SK-N-SH (cell line): ENCODE measurements at regions not wholly inside any gene's neighbourhood (a gene's known extent, or its start where the extent isn't known, plus 50 kb on each side); places are given as distances from the start of the nearest gene placed in this dataset.
A peak's percentile ranks its signal among the peaks of the same experiment; 100 is the strongest.

Source experiments
- CHD2 ChIP-seq: fragments of 150-350 bp; IDR thresholded peaks from 2 replicates; pipeline ENCODE4 v1.6.1; 2018; ENCODE audit warnings: low read length; ENCODE audit not compliant: partially characterized antibody
- CTCF ChIP-seq: fragments of 200-600 bp; sonication (generic); IDR thresholded peaks from 2 replicates; pipeline ENCODE4 v1.6.1; 2017; ENCODE audit warnings: antibody characterized with exemption, mild to moderate bottlenecking, moderate library complexity
- ELF1 ChIP-seq: IDR thresholded peaks from 2 replicates; pipeline ENCODE4 v1.4.0; 2012
- FOSL2 ChIP-seq: IDR thresholded peaks from 2 replicates; pipeline ENCODE4 v1.4.0; 2012; ENCODE audit warnings: low read depth, mild to moderate bottlenecking, moderate library complexity, borderline replicate concordance
- GABPA ChIP-seq: IDR thresholded peaks from 2 replicates; pipeline ENCODE4 v1.4.0; 2012; ENCODE audit warnings: low read depth, mild to moderate bottlenecking
- JUND ChIP-seq: IDR thresholded peaks from 2 replicates; pipeline ENCODE4 v1.4.0; 2012
- MEF2A ChIP-seq: IDR thresholded peaks from 2 replicates; pipeline ENCODE4 v1.4.0; 2012; ENCODE audit warnings: low read depth, borderline replicate concordance
- NRF1 ChIP-seq: IDR thresholded peaks from 2 replicates; pipeline ENCODE4 v1.6.1; 2012; ENCODE audit warnings: low read depth, mild to moderate bottlenecking, low read length
- POLR2AphosphoS5 ChIP-seq: IDR thresholded peaks from 2 replicates; pipeline ENCODE4 v1.6.1; 2012; ENCODE audit warnings: low read depth, low read length
- RAD21 ChIP-seq: IDR thresholded peaks from 2 replicates; pipeline ENCODE4 v1.6.1; 2012; ENCODE audit warnings: mild to moderate bottlenecking, low read length
- SMC3 ChIP-seq: IDR thresholded peaks from 2 replicates; pipeline ENCODE4 v1.6.1; 2012; ENCODE audit warnings: low read depth, low read length, improper control_type of control experiment
- TCF12 ChIP-seq: IDR thresholded peaks from 2 replicates; pipeline ENCODE4 v1.4.0; 2012
- TEAD4 ChIP-seq: IDR thresholded peaks from 2 replicates; pipeline ENCODE4 v1.4.0; 2012; ENCODE audit warnings: mild to moderate bottlenecking, borderline replicate concordance; ENCODE audit not compliant: insufficient read depth
- USF2 ChIP-seq: fragments of 150-350 bp; IDR thresholded peaks from 2 replicates; pipeline ENCODE4 v1.6.1; 2017; ENCODE audit warnings: antibody characterized with exemption, low read length, low read depth, borderline replicate concordance
- YY1 ChIP-seq: IDR thresholded peaks from 2 replicates; pipeline ENCODE4 v1.4.0; 2012; ENCODE audit warnings: low read depth, mild to moderate bottlenecking
- TF ChIP-seq, protein P1 (sequence below): IDR thresholded peaks from 2 replicates; pipeline ENCODE4; 2012
- TF ChIP-seq, protein P2 (sequence below): fragments of 150-350 bp; IDR thresholded peaks from 2 replicates; pipeline ENCODE4 v1.6.1; 2016; ENCODE audit warnings: mild to moderate bottlenecking, low read depth, low read length
- TF ChIP-seq, protein P3 (sequence below): IDR thresholded peaks from 2 replicates; pipeline ENCODE4 v1.4.0; 2012; ENCODE audit warnings: low read depth

GRCh38 chr2:121075006-121075551, 209.9 kb downstream of the TFCP2L1 start (continued):
- TF ChIP-seq, protein P1, sequence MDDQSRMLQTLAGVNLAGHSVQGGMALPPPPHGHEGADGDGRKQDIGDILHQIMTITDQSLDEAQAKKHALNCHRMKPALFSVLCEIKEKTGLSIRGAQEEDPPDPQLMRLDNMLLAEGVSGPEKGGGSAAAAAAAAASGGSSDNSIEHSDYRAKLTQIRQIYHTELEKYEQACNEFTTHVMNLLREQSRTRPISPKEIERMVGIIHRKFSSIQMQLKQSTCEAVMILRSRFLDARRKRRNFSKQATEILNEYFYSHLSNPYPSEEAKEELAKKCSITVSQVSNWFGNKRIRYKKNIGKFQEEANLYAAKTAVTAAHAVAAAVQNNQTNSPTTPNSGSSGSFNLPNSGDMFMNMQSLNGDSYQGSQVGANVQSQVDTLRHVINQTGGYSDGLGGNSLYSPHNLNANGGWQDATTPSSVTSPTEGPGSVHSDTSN: peak; percentile 98
- TF ChIP-seq, protein P2, sequence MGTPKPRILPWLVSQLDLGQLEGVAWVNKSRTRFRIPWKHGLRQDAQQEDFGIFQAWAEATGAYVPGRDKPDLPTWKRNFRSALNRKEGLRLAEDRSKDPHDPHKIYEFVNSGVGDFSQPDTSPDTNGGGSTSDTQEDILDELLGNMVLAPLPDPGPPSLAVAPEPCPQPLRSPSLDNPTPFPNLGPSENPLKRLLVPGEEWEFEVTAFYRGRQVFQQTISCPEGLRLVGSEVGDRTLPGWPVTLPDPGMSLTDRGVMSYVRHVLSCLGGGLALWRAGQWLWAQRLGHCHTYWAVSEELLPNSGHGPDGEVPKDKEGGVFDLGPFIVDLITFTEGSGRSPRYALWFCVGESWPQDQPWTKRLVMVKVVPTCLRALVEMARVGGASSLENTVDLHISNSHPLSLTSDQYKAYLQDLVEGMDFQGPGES: no peak
- TF ChIP-seq YY1: no peak
- TF ChIP-seq POLR2AphosphoS5: peak; percentile 100
- no peak for TF ChIP-seq SMC3
- no peak for TF ChIP-seq ELF1
- TF ChIP-seq CTCF: no peak
- no peak for TF ChIP-seq GABPA
- TF ChIP-seq USF2: no peak
- no peak for TF ChIP-seq RAD21
- TF ChIP-seq FOSL2: no peak; the same call in 1 of the 2 replicates
- no peak; the same call in 1 of the 2 replicates for TF ChIP-seq JUND
- TF ChIP-seq TEAD4: peak; percentile 67
- no peak for TF ChIP-seq MEF2A
- no peak for TF ChIP-seq NRF1
- TF ChIP-seq, protein P3, sequence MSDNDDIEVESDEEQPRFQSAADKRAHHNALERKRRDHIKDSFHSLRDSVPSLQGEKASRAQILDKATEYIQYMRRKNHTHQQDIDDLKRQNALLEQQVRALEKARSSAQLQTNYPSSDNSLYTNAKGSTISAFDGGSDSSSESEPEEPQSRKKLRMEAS: peak; percentile 87
- peak; percentile 96 for TF ChIP-seq TCF12
- TF ChIP-seq CHD2: peak; percentile 40
